Prostate gland (tissue), 2 donors: ENCODE measurements at regions not wholly inside any gene's neighbourhood (a gene's known extent, or its start where the extent isn't known, plus 50 kb on each side); places are given as distances from the start of the nearest gene placed in this dataset.
"Not testable (repeated sequence)": the region's sequence is repeated elsewhere in the genome, so short reads cannot be mapped to it uniquely, and the experiment has no call there.

Source experiments
- DNase-seq: peaks from one replicate; pipeline ENCODE4 v3.0.0-alpha.2; 2019; ENCODE audit warnings: low spot score
- H3K27ac ChIP-seq, 2 donors: fragments of 200-600 bp; sonication (generic); 2 replicates each; pipeline ENCODE4 v1.5.1; 2017 to 2019
- H3K27me3 ChIP-seq: fragments of 200-600 bp; sonication (generic); replicated peaks from 2 replicates; pipeline ENCODE4 v1.5.1; 2019; ENCODE audit not compliant: insufficient read depth
- H3K36me3 ChIP-seq, 2 donors: fragments of 200-600 bp; sonication (generic); 1 replicate in 1 of 2; 2 replicates in 1 of 2; pipeline versions ENCODE4 v1.5.1 to v1.8.1; 2017 to 2019
- H3K4me1 ChIP-seq: fragments of 200-600 bp; sonication (generic); replicated peaks from 2 replicates; pipeline ENCODE4 v1.5.1; 2019
- H3K4me3 ChIP-seq, 2 donors: fragments of 200-600 bp; sonication (generic); 2 replicates each; pipeline ENCODE4 v1.5.1; 2017 to 2019
- H3K9me3 ChIP-seq: fragments of 200-600 bp; sonication (generic); 2 replicates; pipeline ENCODE4 v1.5.1; 2017
- POLR2A ChIP-seq: fragments of 450-650 bp; IDR thresholded peaks from one replicate; pipeline ENCODE4 v1.6.1; 2016; ENCODE audit warnings: antibody characterized with exemption, mild to moderate bottlenecking
- POLR2AphosphoS5 ChIP-seq: sonication (generic); formaldehyde crosslinking; IDR thresholded peaks from one replicate; pipeline ENCODE4 v1.6.1; 2017; ENCODE audit warnings: antibody characterized with exemption
- WGBS: methylation state at CpG from one replicate; pipeline ENCODE4 v1.1.5; 2018; 5-methylcytosine and 5-hydroxymethylcytosine counted together
- intact Hi-C: fragments of 100-400 bp; cut with DNase I; formaldehyde crosslinking; loops from one replicate; pipeline ENCODE4 v1.14.2; 2022
- TF ChIP-seq, protein P1 (sequence below), 4 experiments: fragments of 200-600 bp in 2 of 4; fragments of 450-650 bp in 2 of 4; sonication (generic) in 2 of 4; IDR thresholded peaks; 1 replicate in 3 of 4; 2 replicates in 1 of 4; pipeline ENCODE4 v1.5.1; 2016 to 2019; ENCODE audit warnings: antibody characterized with exemption in 4 of 4, mild to moderate bottlenecking in 2 of 4, moderate library complexity in 2 of 4

DNA sequence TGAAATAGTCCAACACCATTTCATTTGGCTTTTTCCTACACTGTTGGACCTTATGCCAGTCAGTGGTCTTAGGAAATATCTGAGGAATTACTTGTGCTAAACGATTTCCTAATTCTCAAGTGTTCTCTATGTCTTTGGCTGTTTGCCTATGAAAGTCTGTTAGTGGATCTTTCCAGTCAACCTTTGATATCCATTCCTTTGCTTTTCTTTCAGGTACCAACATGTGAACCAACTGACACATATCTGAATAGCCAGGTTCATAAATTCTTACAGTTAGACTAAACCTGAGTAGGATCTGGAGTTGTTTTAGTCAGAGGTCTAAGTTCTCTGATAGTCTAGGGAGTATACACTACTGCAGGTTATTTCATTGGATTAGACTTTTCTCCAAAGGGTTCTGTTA, 343.5 kb upstream of the LRRC3B start:
- Histone ChIP-seq H3K4me1 (no peaks in the 10 kb centered on the region), H3K27ac (no peak overlapping the region), H3K9me3 (no peaks in the 10 kb centered on the region), H3K4me3 (no peak overlapping the region), H3K36me3 (no peaks in the 10 kb centered on the region), H3K27me3 (no peaks in the 10 kb centered on the region)
- WGBS: 50% methylated on average over 1 of the region's 1 CpG
- TF ChIP-seq POLR2AphosphoS5 (no peak), POLR2A (no peak)
- TF ChIP-seq, protein P1, sequence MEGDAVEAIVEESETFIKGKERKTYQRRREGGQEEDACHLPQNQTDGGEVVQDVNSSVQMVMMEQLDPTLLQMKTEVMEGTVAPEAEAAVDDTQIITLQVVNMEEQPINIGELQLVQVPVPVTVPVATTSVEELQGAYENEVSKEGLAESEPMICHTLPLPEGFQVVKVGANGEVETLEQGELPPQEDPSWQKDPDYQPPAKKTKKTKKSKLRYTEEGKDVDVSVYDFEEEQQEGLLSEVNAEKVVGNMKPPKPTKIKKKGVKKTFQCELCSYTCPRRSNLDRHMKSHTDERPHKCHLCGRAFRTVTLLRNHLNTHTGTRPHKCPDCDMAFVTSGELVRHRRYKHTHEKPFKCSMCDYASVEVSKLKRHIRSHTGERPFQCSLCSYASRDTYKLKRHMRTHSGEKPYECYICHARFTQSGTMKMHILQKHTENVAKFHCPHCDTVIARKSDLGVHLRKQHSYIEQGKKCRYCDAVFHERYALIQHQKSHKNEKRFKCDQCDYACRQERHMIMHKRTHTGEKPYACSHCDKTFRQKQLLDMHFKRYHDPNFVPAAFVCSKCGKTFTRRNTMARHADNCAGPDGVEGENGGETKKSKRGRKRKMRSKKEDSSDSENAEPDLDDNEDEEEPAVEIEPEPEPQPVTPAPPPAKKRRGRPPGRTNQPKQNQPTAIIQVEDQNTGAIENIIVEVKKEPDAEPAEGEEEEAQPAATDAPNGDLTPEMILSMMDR (IDR thresholded peaks at IDR 0.05): no peak
- no peak for DNase-seq
- intact Hi-C loops: no loop called here

DNA sequence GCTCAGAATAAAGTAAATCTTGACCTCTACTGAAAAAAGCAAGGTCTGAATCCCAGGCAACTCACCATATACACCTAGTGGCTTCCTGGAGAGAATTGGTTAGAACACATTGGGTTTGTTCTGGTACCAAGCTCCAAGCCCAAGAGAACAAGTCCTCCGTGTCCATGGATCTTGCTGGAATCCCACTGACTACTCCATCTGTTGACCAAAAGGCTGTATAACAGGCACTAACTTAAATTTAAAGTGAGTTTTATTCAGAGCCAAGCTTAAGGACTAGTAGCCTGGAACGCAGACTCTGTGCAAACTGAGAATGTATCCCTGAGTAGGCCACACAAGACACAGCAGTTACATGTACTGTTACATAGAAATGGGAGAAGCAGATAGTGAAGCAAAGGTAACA, 342.1 kb upstream of the LRRC3B start:
- TF ChIP-seq POLR2A: no peak
- TF ChIP-seq POLR2AphosphoS5: no peak
- TF ChIP-seq, protein P1 (IDR thresholded peaks at IDR 0.05): no peak
- Histone ChIP-seq H3K36me3 (no peaks in the 10 kb centered on the region), H3K4me3 (no peak overlapping the region), H3K9me3 (no peaks in the 10 kb centered on the region), H3K4me1 (no peaks in the 10 kb centered on the region), H3K27me3 (no peaks in the 10 kb centered on the region), H3K27ac (no peak overlapping the region)
- DNase-seq: no peak
- WGBS: 87% methylated on average over 2 of the region's 2 CpGs
- intact Hi-C loops: no loop called here

DNA sequence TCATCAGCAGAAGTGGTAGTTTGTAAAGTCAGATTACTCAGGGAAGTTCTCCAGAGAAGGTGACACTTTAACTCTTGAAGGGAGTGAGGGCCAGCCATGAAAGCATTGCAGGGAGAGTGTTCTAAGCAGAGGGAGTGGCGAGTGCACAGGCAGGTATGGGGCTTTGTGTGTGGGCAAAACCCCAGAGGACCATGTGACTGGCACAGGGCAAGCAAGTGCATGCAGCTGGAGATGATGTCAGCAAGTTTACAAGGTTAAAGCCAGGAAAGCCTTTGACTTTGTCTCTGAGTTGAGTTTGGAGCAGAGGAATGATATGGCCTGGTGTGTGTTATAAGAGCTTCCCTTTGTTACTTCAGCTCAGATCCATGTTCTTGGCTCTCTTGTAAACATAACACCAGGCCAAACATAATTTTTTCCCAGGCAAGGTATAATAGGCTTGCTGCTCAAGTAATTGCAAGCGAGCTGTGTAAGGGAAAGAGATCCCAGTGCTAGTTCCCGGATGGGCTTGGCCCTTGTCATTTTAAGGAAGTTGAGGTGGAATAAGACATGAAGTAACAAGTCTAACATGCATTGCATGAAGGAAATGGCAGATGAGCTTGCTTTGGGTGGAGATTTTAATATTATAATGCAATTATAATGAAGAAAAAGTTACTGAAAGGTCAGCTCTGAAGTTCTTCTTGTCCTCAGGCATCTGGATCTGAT, 341.1 kb upstream of the LRRC3B start:
- intact Hi-C loops: no loop called here
- peak; percentile 10 for DNase-seq
- 50% methylated on average over 3 of the region's 3 CpGs for WGBS
- Histone ChIP-seq H3K9me3 (no peaks in the 10 kb centered on the region), H3K4me3 (no peak overlapping the region), H3K27ac (no peak overlapping the region), H3K36me3 (no peaks in the 10 kb centered on the region), H3K4me1 (no peaks in the 10 kb centered on the region), H3K27me3 (no peaks in the 10 kb centered on the region)
- TF ChIP-seq POLR2AphosphoS5 (no peak), POLR2A (no peak)
- TF ChIP-seq, protein P1 (IDR thresholded peaks at IDR 0.05): no peak

DNA sequence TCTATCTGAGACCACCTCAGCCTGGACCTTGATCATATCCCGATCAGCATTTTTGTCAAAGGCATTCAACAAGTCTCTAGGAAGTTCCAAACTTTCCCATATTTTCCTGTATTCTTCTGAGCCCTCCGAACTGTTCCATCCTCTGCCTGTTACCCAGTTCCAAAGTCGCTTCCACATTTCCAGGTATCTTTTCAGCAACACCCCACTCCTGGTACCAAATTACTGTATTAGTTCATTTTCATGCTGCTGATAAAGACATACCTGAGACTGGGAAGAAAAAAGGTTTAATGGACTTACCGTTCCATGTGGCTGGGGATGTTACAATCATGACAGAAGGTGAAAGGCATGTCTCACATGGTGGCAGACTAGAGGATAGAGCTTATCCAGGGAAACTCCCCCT, 338.1 kb upstream of the LRRC3B start:
- intact Hi-C loops, DNase-seq: not testable (repeated sequence)
- 92% methylated on average over 4 of the region's 4 CpGs for WGBS

DNA sequence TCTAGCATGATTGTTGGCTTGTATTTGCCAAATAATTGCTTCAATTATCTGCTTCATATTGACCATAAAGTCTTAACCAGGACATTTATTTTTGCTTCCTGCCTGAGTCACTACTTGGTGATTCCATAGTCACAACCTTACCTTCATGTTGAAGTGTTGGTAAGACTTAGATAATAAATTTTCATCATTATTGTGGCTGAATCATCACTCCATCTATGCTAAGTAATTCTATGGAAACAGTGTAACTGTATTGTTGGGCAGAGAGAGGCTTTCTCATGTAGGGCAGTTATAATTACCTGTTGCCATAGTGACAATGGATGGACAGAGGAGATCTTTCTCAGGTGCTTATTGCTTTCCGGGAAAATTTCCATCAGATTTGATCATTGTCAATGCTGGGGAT, 330.7 kb upstream of the LRRC3B start:
- DNase-seq: no peak
- TF ChIP-seq POLR2AphosphoS5 (no peak), POLR2A (no peak)
- TF ChIP-seq, protein P1 (IDR thresholded peaks at IDR 0.05): no peak
- H3K9me3 ChIP-seq: no peaks in the 10 kb centered on the region
- H3K27ac ChIP-seq: no peak overlapping the region
- no peak overlapping the region for H3K4me3 ChIP-seq
- no peaks in the 10 kb centered on the region for H3K4me1 ChIP-seq
- intact Hi-C loops: no loop called here
- 83% methylated on average over 1 of the region's 1 CpG for WGBS
- no peaks in the 10 kb centered on the region for H3K27me3 ChIP-seq
- no peaks in the 10 kb centered on the region for H3K36me3 ChIP-seq

More for the DNA sequence above, 338.1 kb upstream of the LRRC3B start:
- H3K9me3 ChIP-seq, H3K27ac ChIP-seq, H3K4me3 ChIP-seq, H3K27me3 ChIP-seq, H3K4me1 ChIP-seq, H3K36me3 ChIP-seq: not testable (repeated sequence)
